ENCODE measurements at regions not wholly inside any gene's neighbourhood (a gene's known extent, or its start where the extent isn't known, plus 50 kb on each side); places are given as distances from the start of the nearest gene placed in this dataset.

DNA sequence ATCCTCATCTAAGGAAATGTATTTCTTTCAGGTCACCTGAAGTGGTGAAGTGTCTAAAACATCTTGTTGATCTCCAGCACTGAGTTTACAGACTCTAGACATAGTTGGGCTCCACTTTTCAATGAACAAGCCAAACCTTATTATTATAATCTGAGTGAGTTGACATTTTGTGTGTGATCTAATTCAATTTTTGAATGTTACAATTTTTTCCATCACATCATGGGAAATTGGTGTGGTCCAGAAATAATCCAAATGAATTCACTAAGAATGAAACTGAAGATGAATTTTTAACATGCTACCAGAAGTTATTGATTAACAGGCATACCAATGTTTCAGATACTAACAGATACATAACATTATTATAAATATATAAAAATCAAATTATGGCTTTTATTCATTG is 75.6 kb upstream of the EFEMP1 start:
- DNase-seq: no peak
- no peaks in the 10 kb centered on the region for H3K9me3 Mint-ChIP-seq (ENCODE audit: unreplicated experiment)
- H3K36me3 Mint-ChIP-seq (ENCODE audit: unreplicated experiment): no peaks in the 10 kb centered on the region
- no peak overlapping the region for H3K27ac Mint-ChIP-seq (ENCODE audit: unreplicated experiment)
- TF ChIP-seq, protein P1, sequence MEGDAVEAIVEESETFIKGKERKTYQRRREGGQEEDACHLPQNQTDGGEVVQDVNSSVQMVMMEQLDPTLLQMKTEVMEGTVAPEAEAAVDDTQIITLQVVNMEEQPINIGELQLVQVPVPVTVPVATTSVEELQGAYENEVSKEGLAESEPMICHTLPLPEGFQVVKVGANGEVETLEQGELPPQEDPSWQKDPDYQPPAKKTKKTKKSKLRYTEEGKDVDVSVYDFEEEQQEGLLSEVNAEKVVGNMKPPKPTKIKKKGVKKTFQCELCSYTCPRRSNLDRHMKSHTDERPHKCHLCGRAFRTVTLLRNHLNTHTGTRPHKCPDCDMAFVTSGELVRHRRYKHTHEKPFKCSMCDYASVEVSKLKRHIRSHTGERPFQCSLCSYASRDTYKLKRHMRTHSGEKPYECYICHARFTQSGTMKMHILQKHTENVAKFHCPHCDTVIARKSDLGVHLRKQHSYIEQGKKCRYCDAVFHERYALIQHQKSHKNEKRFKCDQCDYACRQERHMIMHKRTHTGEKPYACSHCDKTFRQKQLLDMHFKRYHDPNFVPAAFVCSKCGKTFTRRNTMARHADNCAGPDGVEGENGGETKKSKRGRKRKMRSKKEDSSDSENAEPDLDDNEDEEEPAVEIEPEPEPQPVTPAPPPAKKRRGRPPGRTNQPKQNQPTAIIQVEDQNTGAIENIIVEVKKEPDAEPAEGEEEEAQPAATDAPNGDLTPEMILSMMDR (IDR thresholded peaks at IDR 0.05; ENCODE audit: partially characterized antibody, unreplicated experiment): no peak
- no peaks in the 10 kb centered on the region for H3K27me3 Mint-ChIP-seq (ENCODE audit: unreplicated experiment)
- no peaks in the 10 kb centered on the region for H3K4me1 Mint-ChIP-seq (ENCODE audit: low read depth, unreplicated experiment)
- no peak overlapping the region for H3K4me3 Mint-ChIP-seq (ENCODE audit: unreplicated experiment)

DNA sequence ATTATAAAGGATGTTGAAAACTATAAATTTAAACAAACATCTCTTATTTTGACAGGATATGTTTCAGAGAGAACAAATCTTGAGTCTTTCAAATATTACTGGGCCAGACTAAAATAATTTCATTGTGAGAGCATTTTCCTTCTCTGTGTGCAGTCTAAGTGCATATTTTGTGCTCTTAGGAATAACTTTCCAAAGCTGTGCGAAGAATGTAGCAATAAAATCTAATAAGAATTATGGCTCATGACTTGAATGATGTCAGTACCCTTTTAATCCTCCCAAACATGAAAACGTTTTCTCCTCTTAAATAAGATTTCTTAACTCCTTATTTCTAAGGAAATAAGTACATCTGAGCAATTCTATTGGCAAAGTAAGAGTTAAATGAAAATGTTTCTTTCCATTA is 76.2 kb upstream of the EFEMP1 start:
- DNase-seq: no peak
- no peaks in the 10 kb centered on the region for H3K9me3 Mint-ChIP-seq (ENCODE audit: unreplicated experiment)
- H3K27me3 Mint-ChIP-seq (ENCODE audit: unreplicated experiment): no peaks in the 10 kb centered on the region
- no peak overlapping the region for H3K27ac Mint-ChIP-seq (ENCODE audit: unreplicated experiment)
- no peaks in the 10 kb centered on the region for H3K4me1 Mint-ChIP-seq (ENCODE audit: low read depth, unreplicated experiment)
- TF ChIP-seq, protein P1 (IDR thresholded peaks at IDR 0.05; ENCODE audit: partially characterized antibody, unreplicated experiment): no peak
- H3K36me3 Mint-ChIP-seq (ENCODE audit: unreplicated experiment): no peaks in the 10 kb centered on the region
- no peak overlapping the region for H3K4me3 Mint-ChIP-seq (ENCODE audit: unreplicated experiment)

DNA sequence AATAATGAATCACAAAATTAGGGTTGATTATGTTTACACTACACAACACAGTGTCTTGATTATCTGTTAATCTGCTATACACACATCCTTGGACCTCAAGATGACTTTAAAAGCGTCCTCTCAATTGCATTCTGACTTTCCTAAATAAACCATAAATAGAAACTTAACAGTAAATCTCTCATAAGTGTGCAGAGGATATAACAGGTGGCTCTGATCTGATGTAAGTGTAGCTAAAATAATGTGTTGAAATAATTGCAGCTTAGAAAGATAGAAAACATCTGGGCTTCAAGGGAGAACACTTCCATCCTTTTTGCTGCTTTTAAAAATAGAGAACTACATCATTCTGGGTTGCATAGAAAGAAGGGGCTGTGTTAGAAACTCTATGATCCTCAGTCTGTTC is 78.4 kb upstream of the EFEMP1 start:
- H3K27me3 Mint-ChIP-seq (ENCODE audit: unreplicated experiment): no peaks in the 10 kb centered on the region
- TF ChIP-seq, protein P1 (IDR thresholded peaks at IDR 0.05; ENCODE audit: partially characterized antibody, unreplicated experiment): no peak
- H3K9me3 Mint-ChIP-seq (ENCODE audit: unreplicated experiment): no peaks in the 10 kb centered on the region
- no peak overlapping the region for H3K27ac Mint-ChIP-seq (ENCODE audit: unreplicated experiment)
- no peaks in the 10 kb centered on the region for H3K4me1 Mint-ChIP-seq (ENCODE audit: low read depth, unreplicated experiment)
- no peak overlapping the region for H3K4me3 Mint-ChIP-seq (ENCODE audit: unreplicated experiment)
- H3K36me3 Mint-ChIP-seq (ENCODE audit: unreplicated experiment): no peaks in the 10 kb centered on the region
- no peak for DNase-seq

DNA sequence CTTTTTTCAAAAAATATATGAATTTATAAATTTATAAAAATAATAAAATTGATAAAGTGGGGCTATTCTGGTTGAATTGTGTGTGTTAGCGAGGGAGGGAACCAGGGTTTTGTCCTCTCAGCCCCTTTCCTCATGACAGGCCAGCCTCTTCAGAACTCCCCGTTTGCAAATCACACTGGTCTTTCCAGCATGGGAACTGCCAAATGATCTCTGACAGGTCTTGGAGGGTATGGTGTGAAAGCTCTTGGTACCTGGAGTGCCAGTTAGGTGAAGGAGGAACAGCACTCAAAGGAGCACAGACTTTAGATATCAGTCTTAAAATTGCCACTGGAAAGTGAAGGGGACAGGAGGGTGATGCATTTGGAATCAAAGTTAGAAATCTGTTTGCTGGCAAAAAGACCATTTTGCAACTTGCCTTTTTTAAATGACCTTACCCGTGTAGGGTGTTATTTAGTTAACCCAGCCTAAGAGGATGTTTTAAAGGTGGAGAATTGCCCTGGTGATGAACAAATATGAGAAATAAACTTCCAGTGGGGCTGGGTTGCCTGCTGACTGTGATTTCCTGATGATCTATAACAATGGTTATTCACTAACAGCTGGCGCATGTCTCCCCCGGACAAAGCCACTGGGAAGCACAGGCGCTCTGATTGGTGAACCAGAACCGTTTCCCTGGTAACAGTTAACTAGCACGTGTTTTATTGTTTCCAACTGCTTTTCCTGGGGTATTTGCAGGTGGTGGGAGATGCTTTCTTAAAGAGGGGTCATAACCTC is 85.3 kb upstream of the EFEMP1 start:
- TF ChIP-seq, protein P1 (IDR thresholded peaks at IDR 0.05; ENCODE audit: partially characterized antibody, unreplicated experiment): no peak
- H3K36me3 Mint-ChIP-seq (ENCODE audit: unreplicated experiment): no peaks in the 10 kb centered on the region

DNA sequence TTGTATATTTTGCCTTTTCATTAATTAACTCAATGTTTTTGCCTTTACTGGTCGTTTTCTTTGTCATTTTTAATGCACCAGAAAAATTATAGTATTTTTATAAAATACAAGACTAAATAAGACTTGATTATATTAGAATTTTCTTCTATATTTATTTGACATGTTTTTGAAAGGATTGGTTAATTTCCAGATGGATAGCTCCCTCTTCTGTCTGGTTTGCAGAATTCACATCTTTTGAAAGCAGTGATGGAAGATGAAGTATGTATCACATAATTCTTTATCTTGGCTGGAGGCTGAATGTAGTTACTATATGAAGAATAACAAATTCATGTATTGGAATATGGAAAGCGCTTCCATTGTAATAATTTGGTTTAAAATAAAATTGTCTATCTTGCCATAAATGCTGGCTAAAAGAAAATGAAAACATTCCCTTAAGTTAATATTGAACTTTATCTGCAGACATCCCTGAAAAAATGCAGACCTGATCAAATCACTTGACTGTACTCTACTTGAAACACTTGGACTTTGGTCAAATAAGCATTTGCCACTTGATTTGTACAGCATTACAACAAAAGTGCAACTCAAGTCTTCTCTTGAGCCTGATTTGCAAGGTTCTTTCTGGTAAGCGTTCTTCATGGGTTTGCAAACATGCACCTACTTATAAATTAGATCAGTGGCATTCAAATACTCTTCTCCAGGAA is 86.3 kb upstream of the EFEMP1 start:
- no peak for DNase-seq
- H3K4me1 Mint-ChIP-seq (ENCODE audit: low read depth, unreplicated experiment): peaks cover 18% of the 10 kb centered on the region
- H3K9me3 Mint-ChIP-seq (ENCODE audit: unreplicated experiment): no peaks in the 10 kb centered on the region
- no peaks in the 10 kb centered on the region for H3K27me3 Mint-ChIP-seq (ENCODE audit: unreplicated experiment)
- H3K36me3 Mint-ChIP-seq (ENCODE audit: unreplicated experiment): no peaks in the 10 kb centered on the region
- no peak overlapping the region for H3K27ac Mint-ChIP-seq (ENCODE audit: unreplicated experiment)
- H3K4me3 Mint-ChIP-seq (ENCODE audit: unreplicated experiment): no peak overlapping the region
- TF ChIP-seq, protein P1 (IDR thresholded peaks at IDR 0.05; ENCODE audit: partially characterized antibody, unreplicated experiment): peak; percentile 27

More for the DNA sequence above, 85.3 kb upstream of the EFEMP1 start:
- H3K27me3 Mint-ChIP-seq (ENCODE audit: unreplicated experiment): no peaks in the 10 kb centered on the region
- no peaks in the 10 kb centered on the region for H3K9me3 Mint-ChIP-seq (ENCODE audit: unreplicated experiment)
- DNase-seq: peak; percentile 63
- H3K27ac Mint-ChIP-seq (ENCODE audit: unreplicated experiment): no peak overlapping the region
- peaks cover 12% of the 10 kb centered on the region for H3K4me1 Mint-ChIP-seq (ENCODE audit: low read depth, unreplicated experiment)
- no peak overlapping the region for H3K4me3 Mint-ChIP-seq (ENCODE audit: unreplicated experiment)

All from glutamatergic neuron (in vitro differentiated cells).